ENCODE measurements at regions not wholly inside any gene's neighbourhood (a gene's known extent, or its start where the extent isn't known, plus 50 kb on each side); places are given as distances from the start of the nearest gene placed in this dataset.

- TF ChIP-seq, protein P1, sequence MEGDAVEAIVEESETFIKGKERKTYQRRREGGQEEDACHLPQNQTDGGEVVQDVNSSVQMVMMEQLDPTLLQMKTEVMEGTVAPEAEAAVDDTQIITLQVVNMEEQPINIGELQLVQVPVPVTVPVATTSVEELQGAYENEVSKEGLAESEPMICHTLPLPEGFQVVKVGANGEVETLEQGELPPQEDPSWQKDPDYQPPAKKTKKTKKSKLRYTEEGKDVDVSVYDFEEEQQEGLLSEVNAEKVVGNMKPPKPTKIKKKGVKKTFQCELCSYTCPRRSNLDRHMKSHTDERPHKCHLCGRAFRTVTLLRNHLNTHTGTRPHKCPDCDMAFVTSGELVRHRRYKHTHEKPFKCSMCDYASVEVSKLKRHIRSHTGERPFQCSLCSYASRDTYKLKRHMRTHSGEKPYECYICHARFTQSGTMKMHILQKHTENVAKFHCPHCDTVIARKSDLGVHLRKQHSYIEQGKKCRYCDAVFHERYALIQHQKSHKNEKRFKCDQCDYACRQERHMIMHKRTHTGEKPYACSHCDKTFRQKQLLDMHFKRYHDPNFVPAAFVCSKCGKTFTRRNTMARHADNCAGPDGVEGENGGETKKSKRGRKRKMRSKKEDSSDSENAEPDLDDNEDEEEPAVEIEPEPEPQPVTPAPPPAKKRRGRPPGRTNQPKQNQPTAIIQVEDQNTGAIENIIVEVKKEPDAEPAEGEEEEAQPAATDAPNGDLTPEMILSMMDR (IDR thresholded peaks at IDR 0.05), result no peak
- no peak for TF ChIP-seq POLR2A (IDR thresholded peaks at IDR 0.05)
Observed at GRCh38 chr3:66581256-66581655, 80.4 kb upstream of the LRIG1 start.

Data from transverse colon (tissue), 3 donors.